H1 (cell line): ENCODE measurements at regions not wholly inside any gene's neighbourhood (a gene's known extent, or its start where the extent isn't known, plus 50 kb on each side); places are given as distances from the start of the nearest gene placed in this dataset.

Experiments used
- CTCF ChIA-PET: fragments of 300-600 bp; sonication (Branson Sonifier 250); formaldehyde crosslinking; loops from one replicate; lab custom pipeline; 2021; ENCODE audit not compliant: partially characterized antibody; lab: Charles Lee
- POLR2A ChIA-PET: fragments of 300-600 bp; sonication (Branson Sonifier 250); formaldehyde crosslinking; loops from one replicate; lab custom pipeline; 2021; ENCODE audit warnings: inconsistent platforms; ENCODE audit not compliant: partially characterized antibody; lab: Charles Lee
- DNase-seq, 2 experiments: peaks; one replicate each; pipeline versions ENCODE4 v3.0.0 to v3.0.0-alpha.2; 2010 to 2022; ENCODE audit warnings: low spot score in 2 of 2, low read depth in 1 of 2, mixed read lengths in 1 of 2
- FAIRE-seq: peaks from 2 replicates; lab custom pipeline; 2011; peaks lifted over from hg19 to GRCh38; lab: Jason Lieb, UNC
- H2AFZ ChIP-seq: 2 replicates; pipeline ENCODE4 v1.8.1; 2012; ENCODE audit warnings: low read length, inconsistent platforms
- H2AK5ac ChIP-seq: 2 replicates; pipeline ENCODE4 v1.6.1; 2013; ENCODE audit warnings: low read depth, low read length
- H2BK120ac ChIP-seq: replicated peaks from 2 replicates; pipeline ENCODE3; 2013; ENCODE audit warnings: low read depth, low read length, inconsistent platforms
- H2BK12ac ChIP-seq: 2 replicates; pipeline ENCODE4 v1.6.1; 2013; ENCODE audit warnings: low read depth, low read length
- H2BK15ac ChIP-seq: 2 replicates; pipeline ENCODE4 v1.6.1; 2013; ENCODE audit warnings: low read length
- H2BK20ac ChIP-seq: 2 replicates; pipeline ENCODE4 v1.6.1; 2013; ENCODE audit warnings: low read length
- H2BK5ac ChIP-seq: 2 replicates; pipeline ENCODE4 v1.6.1; 2013; ENCODE audit warnings: low read depth, low read length
- H3K14ac ChIP-seq: 2 replicates; pipeline ENCODE4 v1.6.1; 2013; ENCODE audit warnings: inconsistent platforms; ENCODE audit not compliant: insufficient read length
- H3K18ac ChIP-seq: 2 replicates; pipeline ENCODE4 v1.6.1; 2013; ENCODE audit warnings: low read length; ENCODE audit errors: extremely low read depth
- H3K23ac ChIP-seq: 2 replicates; pipeline ENCODE4 v1.6.1; 2013; ENCODE audit warnings: inconsistent platforms; ENCODE audit not compliant: insufficient read length
- H3K23me2 ChIP-seq: 2 replicates; pipeline ENCODE4 v1.6.1; 2013; ENCODE audit warnings: low read depth, low read length
- H3K27ac ChIP-seq: 2 replicates; pipeline ENCODE4 v1.6.1; 2011; ENCODE audit warnings: low read depth, low read length, inconsistent platforms
- H3K27me3 ChIP-seq, 4 experiments: replicated peaks in 1 of 4; 1 replicate in 1 of 4; 2 replicates in 3 of 4; pipeline versions ENCODE4 v1.6.1 to v1.8.1; 2011 to 2013; ENCODE audit warnings: low read length in 3 of 4, mild to moderate bottlenecking in 3 of 4, inconsistent platforms in 2 of 4, mixed read lengths in 2 of 4, moderate library complexity in 1 of 4; ENCODE audit not compliant: control insufficient read depth in 3 of 4, insufficient read depth in 3 of 4; ENCODE audit errors: extremely low read depth in 1 of 4
- H3K36me3 ChIP-seq, 4 experiments: 2 replicates each; pipeline versions ENCODE4 v1.6.1 to v1.8.1; 2011 to 2013; ENCODE audit warnings: mild to moderate bottlenecking in 4 of 4, low read length in 3 of 4, moderate library complexity in 2 of 4, control low read depth in 1 of 4, inconsistent platforms in 1 of 4; ENCODE audit not compliant: insufficient read depth in 4 of 4, control insufficient read depth in 2 of 4
- H3K4ac ChIP-seq: replicated peaks from 2 replicates; pipeline ENCODE3; 2013; ENCODE audit warnings: low read length, low read depth, mixed read lengths, inconsistent platforms; ENCODE audit not compliant: insufficient read length
- H3K4me1 ChIP-seq, 4 experiments: replicated peaks in 1 of 4; 1 replicate in 1 of 4; 2 replicates in 3 of 4; pipeline versions ENCODE4 v1.6.1 to v1.8.1; 2011 to 2013; ENCODE audit warnings: low read length in 3 of 4, inconsistent platforms in 2 of 4, mixed read lengths in 1 of 4; ENCODE audit not compliant: insufficient read depth in 4 of 4, control insufficient read depth in 3 of 4
- H3K4me2 ChIP-seq, 2 experiments: 2 replicates each; pipeline versions ENCODE4 v1.6.1 to v1.8.1; 2011 to 2013; ENCODE audit warnings: low read depth in 2 of 2, low read length in 2 of 2, control low read depth in 1 of 2, inconsistent platforms in 1 of 2, mild to moderate bottlenecking in 1 of 2; ENCODE audit not compliant: insufficient read depth in 1 of 2
- H3K4me3 ChIP-seq, 4 experiments: fragments of 200-600, 300-600 bp in 1 of 4; sonication (generic), shearing (Covaris generic), sonication (Bioruptor Twin) in 1 of 4; 2 replicates each; pipeline versions ENCODE4 v1.5.1 to v1.8.1; 2011 to 2016; ENCODE audit warnings: low read length in 4 of 4, low read depth in 3 of 4, control low read depth in 2 of 4, inconsistent platforms in 2 of 4, mild to moderate bottlenecking in 2 of 4, mixed read lengths in 1 of 4, moderate library complexity in 1 of 4; ENCODE audit not compliant: insufficient read depth in 2 of 4; ENCODE audit errors: extremely low read depth in 1 of 4
- H3K56ac ChIP-seq: replicated peaks from 2 replicates; pipeline ENCODE3; 2013; ENCODE audit warnings: low read depth, mild to moderate bottlenecking, mixed read lengths, low read length, inconsistent platforms; ENCODE audit not compliant: insufficient read length
- H3K79me1 ChIP-seq: 2 replicates; pipeline ENCODE4 v1.6.1; 2013; ENCODE audit warnings: low read depth, low read length, control low read depth
- H3K79me2 ChIP-seq, 2 experiments: 2 replicates each; pipeline versions ENCODE4 v1.6.1 to v1.8.1; 2012 to 2013; ENCODE audit warnings: low read length in 2 of 2, mild to moderate bottlenecking in 2 of 2, inconsistent platforms in 1 of 2; ENCODE audit not compliant: insufficient read depth in 2 of 2, control insufficient read depth in 1 of 2
- H3K9ac ChIP-seq, 4 experiments: replicated peaks in 1 of 4; 1 replicate in 1 of 4; 2 replicates in 3 of 4; pipeline versions ENCODE4 v1.6.1 to v1.8.1; 2011 to 2013; ENCODE audit warnings: low read depth in 3 of 4, low read length in 3 of 4, control low read depth in 2 of 4, mild to moderate bottlenecking in 2 of 4, moderate library complexity in 2 of 4, inconsistent platforms in 1 of 4; ENCODE audit errors: extremely low read depth in 1 of 4
- H3K9me3 ChIP-seq, 2 experiments: 2 replicates each; pipeline versions ENCODE4 v1.6.1 to v1.8.1; 2012 to 2013; ENCODE audit warnings: mild to moderate bottlenecking in 2 of 2, moderate library complexity in 2 of 2, control low read depth in 1 of 2, inconsistent platforms in 1 of 2, low read depth in 1 of 2, low read length in 1 of 2, mixed read lengths in 1 of 2; ENCODE audit not compliant: insufficient read depth in 2 of 2
- H4K20me1 ChIP-seq, 2 experiments: replicated peaks in 1 of 2; 2 replicates each; pipeline versions ENCODE3 to v1.8.1; 2011 to 2013; ENCODE audit warnings: inconsistent platforms in 2 of 2, low read length in 2 of 2, mild to moderate bottlenecking in 1 of 2; ENCODE audit not compliant: insufficient read depth in 2 of 2, control insufficient read depth in 1 of 2
- H4K5ac ChIP-seq: 2 replicates; pipeline ENCODE4 v1.6.1; 2013; ENCODE audit warnings: low read length, low read depth, mixed read lengths, inconsistent platforms; ENCODE audit not compliant: insufficient read length
- H4K8ac ChIP-seq: 2 replicates; pipeline ENCODE4 v1.8.0; 2013; ENCODE audit warnings: mild to moderate bottlenecking, moderate library complexity, low read length, inconsistent platforms; ENCODE audit not compliant: insufficient read depth; ENCODE audit errors: extremely low read depth
- H4K91ac ChIP-seq: replicated peaks from 2 replicates; pipeline ENCODE3; 2013; ENCODE audit warnings: low read length, mixed read lengths, inconsistent platforms; ENCODE audit not compliant: insufficient read length
- ASH2L ChIP-seq: fragments of 200-600, 300-600 bp; sonication (generic); IDR thresholded peaks from one replicate; pipeline ENCODE4 v1.7.1; 2017; ENCODE audit warnings: low read length
- CEBPB ChIP-seq: IDR thresholded peaks from 2 replicates; pipeline ENCODE4 v1.6.1; 2012; ENCODE audit warnings: low read depth, low read length
- CHD1 ChIP-seq: IDR thresholded peaks from 2 replicates; pipeline ENCODE4 v1.6.1; 2012; ENCODE audit warnings: low read depth, low read length, improper control_type of control experiment
- CREB1 ChIP-seq: IDR thresholded peaks from 2 replicates; pipeline ENCODE4 v1.6.1; 2012; ENCODE audit warnings: inconsistent platforms
- HDAC2 ChIP-seq, 2 experiments: fragments of 300-600 bp in 1 of 2; sonication (generic) in 1 of 2; IDR thresholded peaks; 2 replicates each; pipeline ENCODE4 v1.6.1; 2011 to 2012; ENCODE audit warnings: low read depth in 2 of 2, low read length in 2 of 2, mild to moderate bottlenecking in 2 of 2, moderate library complexity in 2 of 2, borderline replicate concordance in 1 of 2, inconsistent platforms in 1 of 2
- HDAC6 ChIP-seq: IDR thresholded peaks from one replicate; pipeline ENCODE4 v1.7.1; 2012; ENCODE audit warnings: low read depth, mild to moderate bottlenecking, inconsistent platforms, low read length, moderate library complexity
- JUN ChIP-seq: IDR thresholded peaks from 2 replicates; pipeline ENCODE4 v1.6.1; 2011; ENCODE audit warnings: low read depth, mild to moderate bottlenecking, improper control_type of control experiment, low read length
- JUND ChIP-seq: IDR thresholded peaks from 2 replicates; pipeline ENCODE4 v1.6.1; 2011; ENCODE audit warnings: mild to moderate bottlenecking, improper control_type of control experiment, low read length
- MAFK ChIP-seq: IDR thresholded peaks from 2 replicates; pipeline ENCODE4 v1.6.1; 2012; ENCODE audit warnings: low read depth, mild to moderate bottlenecking, improper control_type of control experiment, low read length
- MAX ChIP-seq: IDR thresholded peaks from 2 replicates; pipeline ENCODE4 v1.6.1; 2012; ENCODE audit warnings: inconsistent platforms
- NANOG ChIP-seq: IDR thresholded peaks from 2 replicates; pipeline ENCODE4 v1.6.1; 2011; ENCODE audit warnings: low read length, low read depth, mild to moderate bottlenecking, inconsistent platforms; ENCODE audit not compliant: insufficient read depth, poor library complexity, severe bottlenecking
- RNF2 ChIP-seq: fragments of 200-900, 300-1000 bp; sonication (generic); IDR thresholded peaks from 2 replicates; pipeline ENCODE4 v1.7.1; 2016; ENCODE audit warnings: borderline replicate concordance, low read depth, mild to moderate bottlenecking, antibody characterized with exemption, low read length; ENCODE audit not compliant: poor library complexity, severe bottlenecking; ENCODE audit errors: missing control alignments
- SIN3A ChIP-seq, 2 experiments: IDR thresholded peaks in 1 of 2; conservative IDR thresholded peaks in 1 of 2; 2 replicates each; pipeline ENCODE4 v1.6.1; 2011 to 2012; ENCODE audit warnings: low read length in 2 of 2, improper control_type of control experiment in 1 of 2, low read depth in 1 of 2, mild to moderate bottlenecking in 1 of 2
- TAF7 ChIP-seq: optimal IDR thresholded peaks from 2 replicates; pipeline ENCODE3; 2011; ENCODE audit warnings: low read depth, mild to moderate bottlenecking, inconsistent platforms, low read length, moderate library complexity, borderline replicate concordance
- WGBS, 2 experiments: shearing (Covaris generic) in 1 of 2; methylation state at CpG; one replicate each; pipeline versions ENCODE4 v1.1.6 to v1.1.7; 2013 to 2015; ENCODE audit warnings: low lambda C conversion rate in 2 of 2, mixed read lengths in 2 of 2, inconsistent platforms in 1 of 2, low coverage in 1 of 2, missing lambda C conversion rate in 1 of 2; ENCODE audit not compliant: insufficient replicate concordance in 2 of 2, insufficient coverage in 1 of 2, insufficient read length in 1 of 2; ENCODE audit errors: extremely low coverage in 1 of 2, missing lambda C conversion rate in 1 of 2; 5-methylcytosine and 5-hydroxymethylcytosine counted together

- Histone ChIP-seq H2BK15ac (no peak overlapping the region), H2BK120ac (no peak overlapping the region), H2AFZ (no peak overlapping the region), H3K27me3 (no peaks in the 10 kb centered on the region), H4K5ac (no peak overlapping the region), H3K23ac (no peak overlapping the region), H2BK12ac (no peak overlapping the region), H2BK20ac (no peak overlapping the region), H3K9me3 (no peaks in the 10 kb centered on the region), H3K56ac (no peak overlapping the region), H4K8ac (no peak overlapping the region), H3K4me3 (no peak overlapping the region), H3K4ac (no peak overlapping the region), H3K23me2 (no peaks in the 10 kb centered on the region), H3K4me2 (no peak overlapping the region), H3K4me1 (no peaks in the 10 kb centered on the region), H3K79me2 (no peaks in the 10 kb centered on the region), H2BK5ac (no peak overlapping the region), H3K27ac (no peak overlapping the region), H3K9ac (no peak overlapping the region), H4K20me1 (no peaks in the 10 kb centered on the region), H3K18ac (no peak overlapping the region), H4K91ac (no peak overlapping the region), H3K36me3 (no peaks in the 10 kb centered on the region), H3K79me1 (no peaks in the 10 kb centered on the region), H3K14ac (no peak overlapping the region), H2AK5ac (no peak overlapping the region)
- no peak for DNase-seq
- WGBS, 2 experiments, result 90% methylated on average over 3 of the region's 3 CpGs; no CpG with 5 or more reads in 1 of the 2 experiments
- FAIRE-seq, result no peak
- ChIA-PET CTCF (no interaction called here), POLR2A (no interaction called here)
- TF ChIP-seq JUN (no peak), CHD1 (no peak), TAF7 (no peak), CEBPB (no peak), ASH2L (no peak), MAX (no peak), JUND (no peak), CREB1 (no peak), RNF2 (no peak), SIN3A (conservative IDR thresholded peaks at IDR 0.05 in 1 of 2, IDR thresholded peaks at IDR 0.05 in 1 of 2; ENCODE audit: low read depth in 1 of 2, low read length in 2 of 2) (no peak), MAFK (no peak), HDAC2 (IDR thresholded peaks at IDR 0.05; ENCODE audit: borderline replicate concordance in 1 of 2, low read depth in 2 of 2, low read length in 2 of 2) (no peak), HDAC6 (no peak), NANOG (no peak)
Measured at GRCh38 chr21:19266636-19267035, 863.1 kb upstream of the TMPRSS15 start.
